GM21526 (cell line): ENCODE measurements at regions not wholly inside any gene's neighbourhood (a gene's known extent, or its start where the extent isn't known, plus 50 kb on each side); places are given as distances from the start of the nearest gene placed in this dataset.

Experiments
- ATAC-seq: cut with Tn5 transposase; IDR thresholded peaks from one replicate; pipeline ENCODE4 v1.9.1; 2021; ENCODE audit warnings: moderate library complexity; ENCODE audit not compliant: unreplicated experiment, low FRiP score

DNA sequence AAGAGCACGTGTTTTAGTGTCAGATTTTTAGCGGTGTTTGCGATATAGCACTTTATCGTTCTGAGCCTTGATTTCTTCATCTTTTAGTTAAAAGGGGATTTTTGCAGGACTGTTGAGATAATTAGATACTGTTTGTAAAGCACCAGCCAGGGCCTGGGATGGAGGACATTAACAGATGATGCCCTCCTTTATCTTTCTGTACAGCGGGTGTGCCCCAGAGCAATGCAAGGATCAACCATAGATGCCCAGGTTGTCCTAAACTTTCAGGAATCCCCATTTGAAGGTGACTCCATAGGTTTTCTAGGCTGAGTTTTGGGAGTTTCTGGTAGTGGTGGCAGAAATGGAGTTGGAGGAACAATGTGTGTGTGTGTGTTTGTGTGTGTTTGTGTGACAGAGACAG, 97.0 kb upstream of the SPRED2 start:
- ATAC-seq = no peak

DNA sequence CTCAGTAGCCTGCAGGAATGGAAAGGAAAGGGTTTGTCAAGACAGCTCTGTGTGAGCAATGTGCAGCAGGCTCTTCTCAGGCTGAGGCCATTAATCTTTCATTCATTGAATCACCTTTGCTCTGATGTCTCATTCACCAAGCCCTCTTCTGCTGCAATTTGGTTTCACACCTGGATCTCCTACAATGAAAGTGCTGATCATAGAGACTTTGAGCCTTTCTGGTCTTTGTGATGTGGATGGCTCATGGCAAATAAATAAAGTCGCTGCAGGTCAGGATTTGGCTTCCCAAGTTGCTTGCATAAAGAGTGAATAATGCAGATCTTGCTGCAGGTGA, 95.8 kb upstream of the SPRED2 start:
- ATAC-seq = no peak

DNA sequence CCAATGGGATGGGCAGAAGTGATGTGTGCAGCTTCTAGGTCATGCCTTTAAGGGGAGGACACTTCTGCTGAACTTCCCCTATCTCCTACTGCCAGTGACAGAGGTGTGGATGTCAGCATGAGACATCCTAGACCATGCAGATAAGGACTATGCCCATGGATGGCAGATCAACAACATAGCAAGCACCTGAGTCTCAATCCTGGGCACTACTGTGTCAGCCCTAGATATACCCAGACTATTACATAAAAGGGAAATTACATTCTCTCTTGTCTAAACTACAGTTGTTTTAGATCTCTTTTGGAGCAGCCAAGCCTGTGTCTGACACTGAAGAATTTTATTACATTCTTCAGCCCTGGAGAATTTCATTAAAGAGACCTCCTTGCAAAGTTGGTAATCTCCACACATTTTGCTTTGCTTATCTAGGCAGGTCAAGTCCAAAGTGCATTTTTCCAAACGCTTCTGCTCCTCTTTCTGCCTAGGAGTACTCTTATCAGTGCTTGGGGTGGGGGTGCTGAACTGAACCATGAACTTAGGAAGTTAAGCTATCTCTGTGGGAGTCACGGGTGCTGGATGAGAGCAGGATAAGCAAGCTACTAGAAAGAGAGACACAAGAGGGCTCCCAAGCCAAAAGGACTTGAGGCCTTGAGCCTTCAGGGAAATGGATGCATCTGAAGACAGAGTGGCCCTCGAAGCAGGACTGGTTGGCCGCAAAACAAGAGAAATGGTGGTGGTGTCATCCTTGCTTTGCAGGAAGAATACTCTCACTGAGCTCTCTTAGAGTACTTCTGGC, 95.2 kb upstream of the SPRED2 start:
- ATAC-seq = no peak

DNA sequence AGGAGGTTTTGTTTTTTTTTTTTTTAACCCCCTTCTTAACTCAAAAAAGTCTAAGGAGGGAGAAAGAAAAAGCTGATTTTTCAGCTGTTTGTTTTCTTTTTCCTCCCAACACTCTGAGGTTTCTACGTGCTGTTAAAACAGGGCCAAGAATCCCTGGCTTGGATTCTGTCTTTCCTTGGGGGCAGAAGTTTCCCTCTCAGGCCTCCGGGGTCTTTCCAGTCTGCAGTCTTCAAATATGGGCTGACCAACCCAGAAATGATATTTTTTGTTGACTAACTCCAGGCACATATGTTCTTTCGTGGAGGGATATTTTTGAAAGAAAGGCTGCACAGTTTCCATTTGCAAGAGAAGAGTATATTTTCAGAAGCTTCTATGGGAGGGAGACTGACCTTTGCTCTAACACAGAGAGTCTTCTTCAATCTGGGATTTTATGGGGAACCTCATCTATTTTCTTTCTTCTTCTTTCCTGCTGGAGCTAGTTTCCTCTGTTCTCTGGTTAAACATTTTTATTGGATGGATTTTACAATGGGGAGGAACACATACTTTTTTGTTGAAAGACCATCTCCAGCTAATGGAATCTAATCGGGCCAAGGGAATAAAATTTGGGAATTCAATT, 93.3 kb upstream of the SPRED2 start:
- ATAC-seq = no peak

DNA sequence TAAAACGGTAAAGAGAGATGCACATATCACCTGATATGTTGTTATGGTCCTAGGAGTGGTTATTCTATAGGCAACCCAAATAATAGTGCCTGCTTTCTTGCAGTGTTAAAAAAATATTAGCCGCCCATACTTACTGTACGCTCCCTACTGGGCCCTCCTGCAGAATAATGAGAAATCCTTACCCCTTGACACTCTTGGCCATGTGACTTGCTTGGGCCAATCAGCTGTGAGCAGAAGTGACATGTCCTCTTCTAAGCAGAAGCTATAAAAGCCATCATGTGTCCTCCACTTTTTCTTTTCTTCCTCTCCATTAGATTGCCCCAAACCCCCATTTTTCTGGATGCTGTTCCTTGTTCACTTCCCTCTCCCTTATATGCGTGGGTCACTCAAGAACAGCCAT, 90.5 kb upstream of the SPRED2 start:
- no peak for ATAC-seq

DNA sequence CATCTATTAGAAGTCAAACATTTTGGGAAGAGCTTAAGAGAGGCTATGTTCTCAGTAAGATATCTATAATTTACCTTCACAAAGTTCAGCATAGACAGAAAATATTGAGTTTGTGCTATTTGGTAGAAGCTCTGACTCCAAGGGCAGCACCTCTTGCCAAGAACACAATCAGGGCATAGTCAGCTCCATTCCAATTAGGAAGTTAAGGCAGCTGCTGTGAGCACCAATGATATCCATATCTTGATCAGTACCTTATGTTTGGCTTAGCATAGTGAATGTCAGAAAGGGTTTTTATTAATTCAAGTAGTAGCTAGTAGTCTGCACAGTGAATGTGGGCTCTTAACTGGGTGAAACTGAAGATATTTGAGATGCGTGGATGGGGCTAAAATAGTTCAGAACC, 86.4 kb upstream of the SPRED2 start:
- ATAC-seq = no peak

DNA sequence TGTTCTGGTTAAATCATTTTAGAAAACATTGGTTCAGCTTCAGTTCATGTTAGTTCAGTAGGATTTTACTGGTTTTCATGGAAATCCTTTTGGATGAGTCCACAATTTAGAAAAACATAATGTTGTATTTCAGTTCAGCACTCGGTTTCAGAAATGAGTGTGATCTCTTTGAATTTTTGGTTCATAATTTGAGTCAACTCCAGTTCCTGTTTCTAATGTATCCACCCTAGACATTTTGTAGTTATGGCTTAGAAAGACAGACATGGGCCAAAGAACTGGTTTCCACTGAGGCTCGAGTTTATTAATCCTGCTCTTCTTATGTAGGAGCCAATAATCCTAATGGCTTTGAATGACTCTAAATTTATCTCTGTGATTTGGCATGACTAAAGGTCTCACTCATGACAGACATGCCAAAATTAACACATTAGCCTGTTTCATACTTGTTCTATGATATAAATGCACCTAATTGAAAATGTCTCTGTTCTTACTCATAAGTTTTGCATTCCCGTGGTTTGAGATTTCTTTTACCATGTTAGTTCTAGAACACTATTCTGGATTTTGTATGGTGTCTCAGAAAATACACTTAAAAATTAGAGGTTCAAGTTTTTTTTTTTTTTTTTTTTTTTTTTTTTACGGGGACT, 82.3 kb upstream of the SPRED2 start:
- no peak for ATAC-seq

DNA sequence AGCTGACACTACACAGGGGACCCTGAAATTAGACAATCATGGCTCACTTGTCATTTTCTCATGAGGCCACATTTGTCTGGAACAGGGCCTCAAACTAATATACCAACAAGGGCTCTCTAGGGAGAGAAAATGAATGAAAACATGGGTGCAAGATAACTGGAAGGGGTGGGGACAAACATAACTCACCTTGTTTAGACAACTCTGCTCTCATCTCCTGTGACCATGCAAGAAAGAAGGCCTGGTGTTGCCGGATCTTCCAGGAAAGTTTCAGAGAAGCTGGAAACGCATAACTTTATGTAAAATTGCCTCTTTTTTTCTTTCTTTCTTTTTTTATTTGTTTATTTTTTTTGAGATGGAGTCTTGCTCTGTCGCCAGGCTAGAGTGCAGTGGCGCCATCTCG, 80.4 kb upstream of the SPRED2 start:
- no peak for ATAC-seq

DNA sequence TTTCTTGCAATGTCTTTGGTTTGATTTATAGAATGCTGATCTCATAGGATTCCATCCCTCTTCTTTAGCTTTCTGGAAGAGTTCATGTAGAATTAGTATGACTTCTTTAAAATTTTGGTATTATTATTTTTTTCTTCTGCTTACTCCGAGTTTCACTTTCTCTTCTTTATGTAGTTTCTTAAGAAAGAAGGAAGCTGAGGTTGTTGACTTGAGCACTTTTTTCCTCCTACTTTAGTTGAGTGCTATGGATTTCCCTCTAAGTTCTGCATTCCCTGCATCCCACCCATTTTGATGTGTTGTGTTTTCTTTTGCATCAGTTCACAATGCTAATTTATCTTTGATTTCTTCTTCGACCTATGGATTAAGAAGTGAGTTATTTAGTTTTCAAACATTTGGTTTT, 78.9 kb upstream of the SPRED2 start:
- ATAC-seq = no peak

DNA sequence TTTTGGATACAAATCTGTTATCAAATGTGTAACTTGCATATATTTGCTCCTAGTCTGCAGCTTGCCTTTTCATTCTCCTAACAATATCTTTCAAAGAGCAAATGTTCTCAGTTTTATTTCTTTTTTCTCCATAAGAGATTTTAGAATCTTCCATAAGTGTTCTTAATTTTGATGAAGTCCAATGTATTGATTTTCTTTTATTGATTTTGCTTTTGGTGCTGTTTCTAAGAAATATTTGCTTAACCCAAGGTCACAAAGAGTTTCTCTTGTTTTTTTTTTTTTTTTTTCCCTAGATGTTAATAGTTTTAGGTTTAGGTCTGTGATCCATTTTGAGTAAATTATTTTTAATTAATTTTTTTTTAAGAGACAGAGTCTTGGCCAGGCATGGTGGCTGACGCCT, 75.8 kb upstream of the SPRED2 start:
- no peak for ATAC-seq

DNA sequence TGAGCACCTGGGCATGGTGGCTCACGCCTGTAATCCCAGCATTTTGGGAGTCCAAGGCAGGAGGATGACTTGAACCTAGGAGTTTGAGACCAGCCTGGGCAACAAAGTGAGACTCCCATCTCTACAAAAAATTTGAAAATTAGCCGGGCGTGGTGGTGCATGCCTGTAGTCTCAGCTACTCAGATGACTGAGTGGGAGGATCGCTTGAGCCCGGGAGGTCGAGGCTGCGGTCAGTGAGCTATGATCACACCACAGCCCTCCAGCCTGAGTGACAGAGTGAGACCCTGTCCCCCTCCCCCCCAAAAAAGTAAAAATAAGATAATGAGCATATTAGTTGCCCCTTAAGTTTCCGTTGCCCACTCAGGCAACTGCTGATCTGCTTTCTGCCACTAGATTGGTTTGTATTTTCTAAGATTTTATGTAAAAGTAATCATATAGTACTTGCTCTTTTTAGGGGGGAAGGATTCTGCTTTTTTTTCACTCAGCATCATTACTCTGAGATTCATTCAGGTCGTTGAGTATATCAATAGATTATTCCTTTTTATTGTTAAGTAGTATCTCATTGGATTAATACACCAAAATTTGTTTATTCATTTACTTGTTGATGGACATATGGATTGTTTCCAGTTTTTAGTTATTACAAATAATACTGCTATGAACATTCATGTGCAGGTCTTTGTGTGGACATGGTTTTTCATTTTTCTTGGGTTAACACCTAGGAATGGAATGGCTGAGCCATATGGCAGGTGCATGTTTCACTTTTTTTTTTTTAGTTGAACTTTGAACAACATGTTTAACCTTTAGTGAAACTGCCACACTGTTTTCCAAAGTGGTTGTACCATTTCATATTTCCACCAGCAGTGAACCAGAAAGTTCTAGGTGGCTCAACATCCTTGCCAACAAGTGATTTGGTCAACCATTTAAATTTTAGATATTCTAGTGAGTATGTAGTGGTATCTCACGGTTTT, 75.0 kb upstream of the SPRED2 start:
- no peak for ATAC-seq

DNA sequence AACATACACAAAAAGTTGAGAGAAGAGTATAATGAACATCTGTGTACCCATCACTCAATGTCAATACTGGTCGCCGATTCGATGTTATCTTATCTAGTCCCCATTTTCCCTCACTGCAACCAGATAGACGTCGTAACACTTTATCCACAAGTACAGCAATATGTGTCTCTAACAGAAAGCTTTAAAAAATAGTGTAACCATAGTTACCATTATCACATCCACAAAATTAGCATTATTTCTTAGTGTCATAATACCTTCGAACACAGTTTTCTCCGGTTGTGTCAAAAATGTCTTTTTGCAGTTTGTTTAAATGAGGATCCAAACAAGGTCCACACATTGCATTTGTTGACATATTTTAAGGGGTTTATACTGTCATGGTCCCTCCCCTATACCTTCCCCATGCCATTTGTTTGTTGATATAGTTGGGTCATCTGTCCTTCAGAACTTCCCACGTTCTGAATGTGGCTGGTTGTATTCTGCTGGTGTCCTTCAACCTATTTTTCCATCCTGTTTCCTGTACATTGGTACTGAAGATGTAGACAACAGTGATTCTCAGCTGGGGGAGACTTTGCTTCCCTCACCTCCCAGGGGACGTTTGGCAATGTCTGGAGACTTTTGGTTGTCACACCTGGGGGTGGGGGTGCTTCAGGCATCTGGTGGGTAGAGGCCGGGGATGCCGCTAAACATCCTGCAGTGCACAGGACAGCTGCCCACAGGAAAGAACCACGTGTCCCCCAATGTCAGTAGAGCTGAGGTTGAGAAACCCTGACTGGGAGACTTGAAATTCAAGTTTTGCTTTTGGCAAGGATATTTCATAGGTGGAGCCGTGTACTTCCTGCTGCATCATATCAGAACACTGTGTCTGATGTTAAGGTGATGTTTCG, 72.7 kb upstream of the SPRED2 start:
- ATAC-seq = no peak

DNA sequence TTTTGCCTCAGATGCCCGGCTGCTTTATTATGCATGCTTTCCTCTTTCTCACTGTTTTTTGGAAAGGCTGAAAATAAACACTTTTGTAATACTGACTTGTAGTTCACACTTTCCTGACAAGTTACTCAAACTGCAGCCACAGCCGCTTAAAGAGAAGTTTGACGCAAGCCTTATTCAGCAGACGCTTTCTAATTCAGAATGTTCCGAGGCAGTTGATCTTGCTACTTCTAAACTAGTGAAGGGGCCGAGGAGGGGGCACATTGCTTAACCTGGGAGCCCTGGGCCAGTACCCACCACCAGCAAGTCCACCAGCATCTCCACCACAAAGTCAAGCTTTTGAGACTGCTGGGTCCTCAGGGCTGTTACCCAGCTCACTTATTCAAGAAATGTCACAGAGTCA, 71.8 kb upstream of the SPRED2 start:
- no peak for ATAC-seq

DNA sequence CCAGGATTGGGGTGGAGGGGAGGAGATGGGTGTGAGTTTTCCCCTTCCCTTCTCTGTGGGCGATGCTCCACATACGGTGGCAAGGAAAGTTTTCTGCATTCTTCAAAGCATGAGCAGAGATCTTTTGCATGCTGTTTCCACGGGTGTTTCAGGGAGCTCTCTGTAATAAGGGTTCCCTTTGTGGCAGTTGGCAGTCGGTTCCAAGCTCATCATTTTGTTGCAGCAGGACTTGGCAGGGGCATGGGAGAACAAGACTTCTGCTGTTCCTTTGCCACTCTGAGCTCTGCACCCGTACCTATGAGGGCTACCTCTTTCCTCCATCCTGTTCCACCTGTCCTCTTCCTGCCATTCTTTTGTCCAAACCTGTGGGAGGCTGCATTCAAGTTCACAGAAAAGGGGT, 71.3 kb upstream of the SPRED2 start:
- ATAC-seq = no peak

DNA sequence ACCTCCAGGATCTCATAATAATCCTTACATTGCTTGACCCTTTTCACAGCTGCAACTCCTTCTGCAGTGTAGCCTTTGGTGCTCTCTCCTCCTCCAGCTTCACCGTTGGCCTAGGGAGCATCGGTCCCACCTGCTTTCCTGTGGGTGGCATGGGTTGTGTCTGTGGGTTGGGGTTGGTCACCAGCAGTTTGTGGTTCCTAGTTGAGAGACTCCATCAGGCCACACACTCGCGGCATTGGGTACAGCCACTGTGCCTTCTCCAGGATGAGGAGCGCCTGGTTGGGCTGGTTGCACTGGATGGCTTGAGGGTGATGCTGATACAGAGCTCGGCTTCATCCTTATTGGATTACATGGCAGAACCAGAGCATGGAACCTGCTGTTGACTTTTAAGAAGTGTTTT, 69.4 kb upstream of the SPRED2 start:
- ATAC-seq = no peak

DNA sequence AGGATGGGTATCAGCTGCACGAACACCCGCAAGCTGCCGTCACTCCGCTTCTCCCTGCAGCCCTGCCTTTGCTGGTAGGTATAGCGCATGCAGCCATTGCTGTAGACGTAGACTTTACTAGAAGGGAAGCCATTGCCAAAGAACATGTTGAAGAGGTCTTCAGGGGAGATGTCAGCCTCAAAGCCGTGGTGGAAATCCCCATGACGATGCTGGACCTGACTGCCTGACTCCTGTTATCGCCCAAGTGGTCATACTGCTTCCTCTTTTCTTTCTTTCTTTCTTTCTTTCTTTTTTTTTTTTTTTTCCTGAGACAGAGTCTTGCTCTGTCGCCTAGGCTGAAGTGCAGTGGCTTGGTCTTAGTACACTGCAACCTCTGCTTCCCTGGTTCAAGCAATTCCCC, 68.7 kb upstream of the SPRED2 start:
- no peak for ATAC-seq

DNA sequence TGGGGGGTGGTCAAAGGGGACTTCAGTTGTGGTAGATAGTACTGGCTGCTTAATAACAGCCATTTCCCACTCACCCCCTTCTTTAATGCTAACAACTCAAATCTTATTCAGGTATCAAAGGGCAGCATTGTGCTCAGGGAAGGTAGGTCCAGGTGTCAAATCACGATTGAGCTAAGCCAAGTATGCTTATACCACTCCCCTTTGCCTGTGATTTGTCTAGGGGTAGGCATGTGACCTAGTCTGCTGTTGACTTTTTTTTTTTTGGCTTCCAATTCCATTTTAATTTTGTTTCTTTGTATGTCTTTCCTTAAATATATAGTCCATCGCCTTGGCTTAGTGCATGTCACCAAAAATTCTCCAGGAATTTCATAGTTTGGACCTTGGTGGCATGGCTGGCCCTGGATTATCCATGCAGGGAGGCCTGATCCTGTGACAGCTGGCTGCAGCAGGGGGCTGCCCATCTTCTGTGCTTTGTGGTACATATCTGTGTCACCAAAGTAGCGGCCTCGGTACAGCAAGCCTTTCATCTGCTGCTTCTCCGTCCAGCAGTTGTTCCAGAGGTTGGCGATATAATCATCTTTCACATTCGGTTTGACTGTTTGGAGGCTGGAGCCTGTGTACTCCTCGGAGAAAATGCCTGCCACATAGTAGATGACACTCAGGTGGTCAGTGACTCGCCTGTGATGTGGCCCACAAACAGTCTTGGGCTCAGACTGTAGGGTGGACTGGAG, 68.1 kb upstream of the SPRED2 start:
- no peak for ATAC-seq

DNA sequence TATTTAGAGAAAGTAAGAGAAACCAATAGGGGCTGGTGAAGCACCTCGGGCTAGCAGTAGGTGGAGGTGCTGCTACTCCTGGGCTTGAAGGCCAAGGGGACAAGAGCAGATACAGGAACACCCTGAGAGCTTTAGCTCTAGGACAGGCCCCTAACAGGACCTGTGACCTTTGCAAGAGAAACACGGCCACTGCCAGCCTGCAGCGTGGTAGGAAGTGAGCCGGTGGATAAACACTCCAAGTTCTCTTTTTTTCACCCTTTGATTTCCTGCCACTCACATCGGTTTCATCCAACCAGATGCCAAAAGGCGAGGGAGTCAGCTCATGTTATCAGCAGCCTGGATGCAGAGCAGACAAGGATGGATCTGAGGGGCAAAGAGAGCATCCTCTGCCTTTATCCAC, 66.8 kb upstream of the SPRED2 start:
- no peak for ATAC-seq

DNA sequence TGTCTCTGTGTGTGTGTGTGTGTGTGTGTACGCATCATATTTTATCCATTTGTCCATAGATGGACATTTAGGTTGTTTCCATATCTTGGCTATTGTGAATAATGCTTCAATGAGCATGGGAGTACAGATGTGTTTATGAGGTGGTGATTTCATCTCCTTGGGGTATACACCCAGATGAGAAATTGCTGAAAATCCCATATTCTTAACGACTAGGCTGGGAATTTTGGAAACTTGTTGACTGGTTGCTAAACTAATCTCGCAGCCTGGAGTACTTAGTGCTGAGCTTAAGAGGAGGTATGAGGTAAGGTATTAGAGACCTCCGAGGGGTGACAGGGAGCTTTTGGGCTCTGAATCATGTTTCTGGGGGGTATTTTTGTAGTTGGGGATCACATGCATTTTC, 66.0 kb upstream of the SPRED2 start:
- ATAC-seq = no peak
